ENCODE measurements at regions not wholly inside any gene's neighbourhood (a gene's known extent, or its start where the extent isn't known, plus 50 kb on each side); places are given as distances from the start of the nearest gene placed in this dataset.

GRCh38 chr2:188916736-188917135 is 57.4 kb upstream of the COL3A1 start:
- TF ChIP-seq POLR2A (IDR thresholded peaks at IDR 0.05) (no peak), CTCF (IDR thresholded peaks at IDR 0.05) (no peak)
